ENCODE measurements at regions not wholly inside any gene's neighbourhood (a gene's known extent, or its start where the extent isn't known, plus 50 kb on each side); places are given as distances from the start of the nearest gene placed in this dataset.

GRCh38 chr20:53714524-53714923 lies 120.9 kb upstream of the ZNF217 start:
- no peak for DNase-seq (ENCODE audit: extremely low spot score)
- no peaks in the 10 kb centered on the region for H3K4me1 ChIP-seq
- no peaks in the 10 kb centered on the region for H3K36me3 ChIP-seq
- no peaks in the 10 kb centered on the region for H3K9me3 ChIP-seq
- intact Hi-C loops (cut with DNase I), result no loop called here
- WGBS, result 91% methylated on average over 4 of the region's 4 CpGs
- H3K4me3 ChIP-seq, result no peak overlapping the region
- no peak overlapping the region for H3K27ac ChIP-seq (replicated peaks in 1 of 4)
- no peaks in the 10 kb centered on the region for H3K27me3 ChIP-seq
- no peak for TF ChIP-seq POLR2A (IDR thresholded peaks at IDR 0.05; ENCODE audit: low read depth)
- no peak for TF ChIP-seq POLR2AphosphoS5 (IDR thresholded peaks at IDR 0.05)
- TF ChIP-seq EP300 (IDR thresholded peaks at IDR 0.05), result no peak
- no peak for TF ChIP-seq CTCF (IDR thresholded peaks at IDR 0.05)

- 89% methylated on average over 17 of the region's 17 CpGs for WGBS
- intact Hi-C loops (cut with DNase I), result no loop called here
These were observed 119.9 kb upstream of the ZNF217 start for GRCh38 chr20:53713328-53714056.

GRCh38 chr20:53712212-53712977 lies 118.8 kb upstream of the ZNF217 start:
- Histone ChIP-seq H3K36me3 (no peaks in the 10 kb centered on the region), H3K4me3 (no peak overlapping the region), H3K27ac (replicated peaks in 1 of 4) (no peak overlapping the region), H3K9me3 (no peaks in the 10 kb centered on the region), H3K4me1 (peaks cover 0 to 11% (median 9%) of the 10 kb centered on the region in 4 donors), H3K27me3 (no peaks in the 10 kb centered on the region)
- 83% methylated on average over 17 of the region's 17 CpGs for WGBS
- no peak for DNase-seq (ENCODE audit: extremely low spot score)
- TF ChIP-seq CTCF (IDR thresholded peaks at IDR 0.05) (no peak), POLR2A (IDR thresholded peaks at IDR 0.05; ENCODE audit: low read depth) (no peak), EP300 (IDR thresholded peaks at IDR 0.05) (no peak)
- intact Hi-C loops (cut with DNase I), result no loop called here

More at GRCh38 chr20:53713328-53714056, 119.9 kb upstream of the ZNF217 start:
- Histone ChIP-seq H3K36me3 (no peaks in the 10 kb centered on the region), H3K9me3 (no peaks in the 10 kb centered on the region), H3K27me3 (no peaks in the 10 kb centered on the region), H3K27ac (replicated peaks in 1 of 4) (no peak overlapping the region), H3K4me1 (no peaks in the 10 kb centered on the region), H3K4me3 (no peak overlapping the region)
- no peak for DNase-seq (ENCODE audit: extremely low spot score)
- TF ChIP-seq POLR2AphosphoS5 (IDR thresholded peaks at IDR 0.05) (no peak), POLR2A (IDR thresholded peaks at IDR 0.05; ENCODE audit: low read depth) (no peak), EP300 (IDR thresholded peaks at IDR 0.05) (no peak), CTCF (IDR thresholded peaks at IDR 0.05) (no peak)

GRCh38 chr20:53711333-53712211 lies 117.9 kb upstream of the ZNF217 start:
- Histone ChIP-seq H3K4me3 (no peak overlapping the region), H3K27me3 (no peaks in the 10 kb centered on the region), H3K36me3 (no peaks in the 10 kb centered on the region), H3K27ac (replicated peaks in 1 of 4) (no peak overlapping the region), H3K4me1 (peaks cover 4 to 19% (median 17%) of the 10 kb centered on the region in 4 donors), H3K9me3 (no peaks in the 10 kb centered on the region)
- TF ChIP-seq CTCF (IDR thresholded peaks at IDR 0.05) (no peak), POLR2A (IDR thresholded peaks at IDR 0.05; ENCODE audit: low read depth) (no peak), POLR2AphosphoS5 (IDR thresholded peaks at IDR 0.05) (no peak), EP300 (IDR thresholded peaks at IDR 0.05) (no peak)
- 87% methylated on average over 11 of the region's 11 CpGs for WGBS
- DNase-seq (ENCODE audit: extremely low spot score), result no peak
- intact Hi-C loops (cut with DNase I), result no loop called here
